Panc1 (cell line): ENCODE measurements at regions not wholly inside any gene's neighbourhood (a gene's known extent, or its start where the extent isn't known, plus 50 kb on each side); places are given as distances from the start of the nearest gene placed in this dataset.
"Not testable (repeated sequence)": the region's sequence is repeated elsewhere in the genome, so short reads cannot be mapped to it uniquely, and the experiment has no call there.

Source experiments
- ATAC-seq: fragments of 200-7000 bp; cut with Tn5 transposase; 2 replicates; pipeline ENCODE4 v1.9.1; 2020; ENCODE audit warnings: mild to moderate bottlenecking, moderate library complexity
- BruUV-seq: library from RNA; stranded (reverse); fragments of 400-500 nt; replicated peaks from 2 replicates; lab custom pipeline; 2021; lab: Mats Ljungman, UMichigan
- CTCF ChIA-PET: fragments of 300-600 bp; sonication (Branson Sonifier 250); formaldehyde crosslinking; loops from one replicate; lab custom pipeline; 2022; ENCODE audit warnings: antibody characterized with exemption; lab: Charles Lee
- POLR2A ChIA-PET: fragments of 300-600 bp; sonication (Branson Sonifier 250); formaldehyde crosslinking; loops from one replicate; lab custom pipeline; 2022; ENCODE audit warnings: antibody characterized with exemption; lab: Charles Lee
- DNase-seq: peaks from one replicate; pipeline ENCODE4 v3.0.0-alpha.2; 2010; ENCODE audit warnings: low read depth, low spot score
- H3K27ac ChIP-seq: 2 replicates; pipeline ENCODE4 v1.5.1; 2011; ENCODE audit warnings: mild to moderate bottlenecking, low read length, inconsistent platforms
- H3K27me3 ChIP-seq: fragments of 200-500 bp; sonication (Bioruptor generic); 2 replicates; pipeline ENCODE4 v1.6.0; 2014; ENCODE audit warnings: low read length, inconsistent platforms; ENCODE audit not compliant: control insufficient read depth, insufficient read depth
- H3K36me3 ChIP-seq: fragments of 200-500 bp; sonication (Bioruptor generic); 2 replicates; pipeline ENCODE4 v1.5.1; 2014; ENCODE audit warnings: inconsistent platforms, mild to moderate bottlenecking, low read length, moderate library complexity; ENCODE audit not compliant: control insufficient read depth, insufficient read depth
- H3K4me1 ChIP-seq: 2 replicates; pipeline ENCODE4 v1.5.1; 2011; ENCODE audit warnings: inconsistent platforms, mild to moderate bottlenecking, low read length, moderate library complexity; ENCODE audit not compliant: control insufficient read depth, insufficient read depth
- H3K4me3 ChIP-seq, 2 experiments: 2 replicates each; pipeline ENCODE4 v1.5.1; 2011 to 2012; ENCODE audit warnings: low read depth in 2 of 2, low read length in 2 of 2, mild to moderate bottlenecking in 2 of 2, inconsistent platforms in 1 of 2, moderate library complexity in 1 of 2
- H3K9me3 ChIP-seq: fragments of 200-500 bp; sonication (Bioruptor generic); 2 replicates; pipeline ENCODE4 v1.5.1; 2014; ENCODE audit warnings: low read depth, mild to moderate bottlenecking, inconsistent platforms, low read length, moderate library complexity; ENCODE audit not compliant: control insufficient read depth, insufficient read depth
- POLR2AphosphoS5 ChIP-seq: IDR thresholded peaks from 2 replicates; pipeline ENCODE4 v1.6.1; 2012; ENCODE audit warnings: mild to moderate bottlenecking, low read depth, low read length, moderate library complexity
- SIN3A ChIP-seq: IDR thresholded peaks from 2 replicates; pipeline ENCODE4 v1.6.1; 2012; ENCODE audit warnings: low read depth, mild to moderate bottlenecking, low read length, moderate library complexity, borderline replicate concordance; ENCODE audit not compliant: insufficient read depth
- TCF7L2 ChIP-seq: IDR thresholded peaks from 2 replicates; pipeline ENCODE4 v1.6.1; 2011; ENCODE audit warnings: mild to moderate bottlenecking, low read depth, low read length, inconsistent platforms
- in situ Hi-C: cut with HindIII; loops from 2 replicates; pipeline ENCODE4 v1.10.0; 2016; ENCODE audit warnings: low sequenced_read_pairs, low pct_unique_long_range_greater_than_20kb
- intact Hi-C: fragments of 100-400 bp; cut with micrococcal nuclease; formaldehyde crosslinking; loops from one replicate; pipeline ENCODE4 v1.10.0; 2022; ENCODE audit not compliant: unreplicated experiment
- TF ChIP-seq, protein P1 (sequence below), 2 experiments: IDR thresholded peaks; 2 replicates each; pipeline ENCODE4 v1.6.1; 2011 to 2012; ENCODE audit warnings: low read depth in 2 of 2, control low read depth in 1 of 2, low read length in 1 of 2, mild to moderate bottlenecking in 1 of 2, moderate library complexity in 1 of 2; ENCODE audit not compliant: insufficient read depth in 1 of 2
- TF ChIP-seq, protein P2 (sequence below): fragments of 450-650 bp; IDR thresholded peaks from 2 replicates; pipeline ENCODE4 v1.5.1; 2017; ENCODE audit warnings: mild to moderate bottlenecking

DNA sequence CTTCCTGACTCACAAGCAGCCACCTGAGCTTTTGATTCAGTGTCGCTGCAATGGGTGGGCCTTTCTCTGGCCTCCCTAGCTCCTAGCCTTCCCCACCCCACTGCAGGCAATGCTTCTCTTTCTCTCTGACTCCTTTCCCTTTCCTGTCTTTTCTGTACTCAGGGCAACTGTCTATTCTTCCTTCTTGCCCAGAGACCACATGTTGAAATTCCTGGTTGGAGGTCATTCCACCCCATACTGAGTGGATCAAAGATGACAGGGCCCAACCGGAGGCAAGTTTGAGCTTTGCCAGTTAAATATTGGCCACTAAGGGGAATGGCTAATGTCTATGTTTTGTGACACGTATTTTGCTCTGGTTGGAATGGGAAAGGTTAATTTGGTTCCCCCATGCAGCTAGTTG lies 65.2 kb upstream of the ARID1A start:
- ATAC-seq = no peak
- in situ Hi-C loops (no loop called here), intact Hi-C loops (no loop called here)
- DNase-seq = no peak
- POLR2A ChIA-PET = interaction anchor here (0.6 kb wide), 1 partner anchor 190 kb away, joined by 9 read pairs; no protein-coding TSS in a partner anchor
- CTCF ChIA-PET = no interaction called here
- no TSS peak for BruUV-seq
- H3K36me3 ChIP-seq = no peaks in the 10 kb centered on the region
- H3K27ac ChIP-seq = no peak overlapping the region
- no peak overlapping the region for H3K4me3 ChIP-seq
- H3K9me3 ChIP-seq = no peaks in the 10 kb centered on the region
- TF ChIP-seq, protein P1, sequence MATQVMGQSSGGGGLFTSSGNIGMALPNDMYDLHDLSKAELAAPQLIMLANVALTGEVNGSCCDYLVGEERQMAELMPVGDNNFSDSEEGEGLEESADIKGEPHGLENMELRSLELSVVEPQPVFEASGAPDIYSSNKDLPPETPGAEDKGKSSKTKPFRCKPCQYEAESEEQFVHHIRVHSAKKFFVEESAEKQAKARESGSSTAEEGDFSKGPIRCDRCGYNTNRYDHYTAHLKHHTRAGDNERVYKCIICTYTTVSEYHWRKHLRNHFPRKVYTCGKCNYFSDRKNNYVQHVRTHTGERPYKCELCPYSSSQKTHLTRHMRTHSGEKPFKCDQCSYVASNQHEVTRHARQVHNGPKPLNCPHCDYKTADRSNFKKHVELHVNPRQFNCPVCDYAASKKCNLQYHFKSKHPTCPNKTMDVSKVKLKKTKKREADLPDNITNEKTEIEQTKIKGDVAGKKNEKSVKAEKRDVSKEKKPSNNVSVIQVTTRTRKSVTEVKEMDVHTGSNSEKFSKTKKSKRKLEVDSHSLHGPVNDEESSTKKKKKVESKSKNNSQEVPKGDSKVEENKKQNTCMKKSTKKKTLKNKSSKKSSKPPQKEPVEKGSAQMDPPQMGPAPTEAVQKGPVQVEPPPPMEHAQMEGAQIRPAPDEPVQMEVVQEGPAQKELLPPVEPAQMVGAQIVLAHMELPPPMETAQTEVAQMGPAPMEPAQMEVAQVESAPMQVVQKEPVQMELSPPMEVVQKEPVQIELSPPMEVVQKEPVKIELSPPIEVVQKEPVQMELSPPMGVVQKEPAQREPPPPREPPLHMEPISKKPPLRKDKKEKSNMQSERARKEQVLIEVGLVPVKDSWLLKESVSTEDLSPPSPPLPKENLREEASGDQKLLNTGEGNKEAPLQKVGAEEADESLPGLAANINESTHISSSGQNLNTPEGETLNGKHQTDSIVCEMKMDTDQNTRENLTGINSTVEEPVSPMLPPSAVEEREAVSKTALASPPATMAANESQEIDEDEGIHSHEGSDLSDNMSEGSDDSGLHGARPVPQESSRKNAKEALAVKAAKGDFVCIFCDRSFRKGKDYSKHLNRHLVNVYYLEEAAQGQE (IDR thresholded peaks at IDR 0.05; ENCODE audit: insufficient read depth in 1 of 2, low read depth in 2 of 2, low read length in 1 of 2) = no peak
- no peak for TF ChIP-seq TCF7L2
- TF ChIP-seq SIN3A = no peak
- TF ChIP-seq, protein P2, sequence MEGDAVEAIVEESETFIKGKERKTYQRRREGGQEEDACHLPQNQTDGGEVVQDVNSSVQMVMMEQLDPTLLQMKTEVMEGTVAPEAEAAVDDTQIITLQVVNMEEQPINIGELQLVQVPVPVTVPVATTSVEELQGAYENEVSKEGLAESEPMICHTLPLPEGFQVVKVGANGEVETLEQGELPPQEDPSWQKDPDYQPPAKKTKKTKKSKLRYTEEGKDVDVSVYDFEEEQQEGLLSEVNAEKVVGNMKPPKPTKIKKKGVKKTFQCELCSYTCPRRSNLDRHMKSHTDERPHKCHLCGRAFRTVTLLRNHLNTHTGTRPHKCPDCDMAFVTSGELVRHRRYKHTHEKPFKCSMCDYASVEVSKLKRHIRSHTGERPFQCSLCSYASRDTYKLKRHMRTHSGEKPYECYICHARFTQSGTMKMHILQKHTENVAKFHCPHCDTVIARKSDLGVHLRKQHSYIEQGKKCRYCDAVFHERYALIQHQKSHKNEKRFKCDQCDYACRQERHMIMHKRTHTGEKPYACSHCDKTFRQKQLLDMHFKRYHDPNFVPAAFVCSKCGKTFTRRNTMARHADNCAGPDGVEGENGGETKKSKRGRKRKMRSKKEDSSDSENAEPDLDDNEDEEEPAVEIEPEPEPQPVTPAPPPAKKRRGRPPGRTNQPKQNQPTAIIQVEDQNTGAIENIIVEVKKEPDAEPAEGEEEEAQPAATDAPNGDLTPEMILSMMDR = no peak
- no peak for TF ChIP-seq POLR2AphosphoS5
- H3K27me3 ChIP-seq = no peaks in the 10 kb centered on the region
- H3K4me1 ChIP-seq = no peaks in the 10 kb centered on the region

DNA sequence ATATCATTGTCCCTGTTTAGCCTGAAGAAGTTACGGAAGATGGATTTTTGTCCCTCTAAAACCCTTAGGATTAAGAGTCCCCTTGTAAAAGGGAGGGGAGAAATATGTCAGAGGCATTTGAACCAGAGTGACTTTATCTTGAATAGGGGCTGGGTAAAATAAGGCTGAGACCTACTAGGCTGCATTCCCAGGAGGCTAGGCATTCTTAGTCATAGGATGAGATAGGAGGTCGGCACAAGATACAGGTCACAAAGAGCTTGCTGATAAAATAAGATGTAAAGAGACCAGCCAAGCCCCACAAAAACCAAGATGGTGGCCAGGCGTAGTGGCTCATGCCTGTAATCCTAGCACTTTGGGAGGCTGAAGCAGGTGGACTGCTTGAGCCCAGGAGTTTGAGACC lies 60.0 kb upstream of the ARID1A start:
- DNase-seq, intact Hi-C loops, H3K4me1 ChIP-seq, H3K27ac ChIP-seq, BruUV-seq, H3K36me3 ChIP-seq, POLR2A ChIA-PET, ATAC-seq, H3K4me3 ChIP-seq, CTCF ChIA-PET, H3K9me3 ChIP-seq, H3K27me3 ChIP-seq, in situ Hi-C loops: not testable (repeated sequence)

DNA sequence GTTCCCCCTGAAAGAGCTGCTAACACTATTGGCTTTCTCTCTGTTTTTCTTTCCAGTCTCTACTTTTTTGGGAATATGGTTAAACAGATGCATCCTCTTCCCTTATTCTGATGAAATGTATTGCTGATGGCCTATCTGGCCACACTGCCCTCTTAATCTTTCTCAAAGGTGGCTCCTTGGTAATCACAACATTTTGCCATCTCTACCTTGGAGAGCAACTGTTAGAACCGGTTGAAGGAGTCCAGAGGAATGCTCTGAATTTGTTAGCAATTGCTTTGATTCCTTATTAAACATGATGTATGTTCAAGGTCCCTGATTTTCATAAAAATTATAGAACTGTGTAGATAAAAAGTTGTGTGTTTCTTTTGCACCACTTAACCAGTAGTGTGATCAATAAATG lies 50.1 kb upstream of the ARID1A start:
- H3K36me3 ChIP-seq = no peaks in the 10 kb centered on the region

More for the DNA sequence above, 50.1 kb upstream of the ARID1A start:
- ChIA-PET POLR2A (interaction anchor here (0.6 kb wide), 1 partner anchor 53 kb away, joined by 5 read pairs; no protein-coding TSS in a partner anchor), CTCF (no interaction called here)
- H3K27me3 ChIP-seq = no peaks in the 10 kb centered on the region
- H3K4me1 ChIP-seq = no peaks in the 10 kb centered on the region
- no peaks in the 10 kb centered on the region for H3K9me3 ChIP-seq
- intact Hi-C loops (no loop called here), in situ Hi-C loops (no loop called here)
- no TSS peak for BruUV-seq
- no peak for ATAC-seq
- TF ChIP-seq SIN3A = no peak
- TF ChIP-seq, protein P1 (IDR thresholded peaks at IDR 0.05; ENCODE audit: insufficient read depth in 1 of 2, low read depth in 2 of 2, low read length in 1 of 2) = peak in 1 of 2 experiments; percentile 61; a peak in 2 of 4 replicates
- no peak overlapping the region for H3K27ac ChIP-seq
- H3K4me3 ChIP-seq = no peak overlapping the region
- DNase-seq = no peak
